Mesendoderm (in vitro differentiated cells): ENCODE measurements at regions not wholly inside any gene's neighbourhood (a gene's known extent, or its start where the extent isn't known, plus 50 kb on each side); places are given as distances from the start of the nearest gene placed in this dataset.
"Not testable (repeated sequence)": the region's sequence is repeated elsewhere in the genome, so short reads cannot be mapped to it uniquely, and the experiment has no call there.

ENCODE experiments used
- DNase-seq: peaks from one replicate; pipeline ENCODE4 v3.0.0; 2013
- H2AK5ac ChIP-seq: 2 replicates; pipeline ENCODE4 v1.6.1; 2013; ENCODE audit warnings: low read length, inconsistent platforms
- H2BK120ac ChIP-seq: 2 replicates; pipeline ENCODE4 v1.6.1; 2013; ENCODE audit warnings: low read depth, mild to moderate bottlenecking, low read length, moderate library complexity, mixed read lengths
- H2BK15ac ChIP-seq: replicated peaks from 2 replicates; pipeline ENCODE4 v1.6.1; 2013; ENCODE audit warnings: low read depth, mild to moderate bottlenecking, moderate library complexity
- H2BK5ac ChIP-seq: 2 replicates; pipeline ENCODE4 v1.6.1; 2013; ENCODE audit warnings: low read length, inconsistent platforms
- H3K18ac ChIP-seq: 2 replicates; pipeline ENCODE4 v1.6.1; 2013; ENCODE audit warnings: mild to moderate bottlenecking, low read length, mixed read lengths
- H3K23ac ChIP-seq: one replicate; pipeline ENCODE4 v1.6.1; 2013; ENCODE audit warnings: low read length
- H3K27ac ChIP-seq: 2 replicates; pipeline ENCODE4 v1.5.1; 2013; ENCODE audit warnings: low read depth, mild to moderate bottlenecking, inconsistent platforms, low read length, moderate library complexity
- H3K27me3 ChIP-seq: 2 replicates; pipeline ENCODE4 v1.6.1; 2013; ENCODE audit warnings: low read length, control low read depth, mild to moderate bottlenecking, inconsistent platforms; ENCODE audit not compliant: insufficient read depth, poor library complexity
- H3K36me3 ChIP-seq: 2 replicates; pipeline ENCODE4 v1.6.1; 2013; ENCODE audit warnings: low read length, inconsistent platforms; ENCODE audit not compliant: control insufficient read depth, insufficient read depth
- H3K4ac ChIP-seq: one replicate; pipeline ENCODE4 v1.6.1; 2013; ENCODE audit warnings: low read depth, mild to moderate bottlenecking, low read length, moderate library complexity
- H3K4me1 ChIP-seq: 2 replicates; pipeline ENCODE4 v1.6.1; 2013; ENCODE audit warnings: low read depth, low read length, inconsistent platforms; ENCODE audit not compliant: control insufficient read depth
- H3K4me2 ChIP-seq: 2 replicates; pipeline ENCODE4 v1.6.1; 2013; ENCODE audit warnings: low read length
- H3K4me3 ChIP-seq: 2 replicates; pipeline ENCODE4 v1.5.1; 2013; ENCODE audit warnings: mild to moderate bottlenecking, low read length
- H3K56ac ChIP-seq: one replicate; pipeline ENCODE4 v1.6.1; 2013; ENCODE audit warnings: low read length
- H3K79me1 ChIP-seq: 2 replicates; pipeline ENCODE4 v1.6.1; 2013; ENCODE audit warnings: low read length, inconsistent platforms
- H3K79me2 ChIP-seq: 2 replicates; pipeline ENCODE4 v1.6.1; 2013; ENCODE audit warnings: mild to moderate bottlenecking, low read length; ENCODE audit not compliant: control insufficient read depth, insufficient read depth
- H3K9ac ChIP-seq: 2 replicates; pipeline ENCODE4 v1.6.1; 2013; ENCODE audit warnings: low read length, inconsistent platforms
- H4K5ac ChIP-seq: one replicate; pipeline ENCODE4 v1.6.1; 2013; ENCODE audit warnings: low read length
- H4K8ac ChIP-seq: one replicate; pipeline ENCODE4 v1.6.1; 2013; ENCODE audit warnings: low read depth, mild to moderate bottlenecking, control low read depth, low read length, moderate library complexity
- WGBS: extraction: QIAGEN DNeasy Blood & Tissue Kit; methylation state at CpG from one replicate; pipeline ENCODE4 v1.1.7; 2013; ENCODE audit warnings: low lambda C conversion rate, missing lambda C conversion rate; ENCODE audit not compliant: insufficient coverage; ENCODE audit errors: extremely low coverage; 5-methylcytosine and 5-hydroxymethylcytosine counted together

GRCh38 chr17:20676656-20677055, 97.1 kb downstream of the CDRT15L2 start:
- not testable (repeated sequence) for H4K8ac ChIP-seq, H3K79me2 ChIP-seq, H2BK5ac ChIP-seq, H2BK120ac ChIP-seq, H3K9ac ChIP-seq, DNase-seq, H2AK5ac ChIP-seq, H3K56ac ChIP-seq, H3K4me1 ChIP-seq, H2BK15ac ChIP-seq, H3K27me3 ChIP-seq, H3K27ac ChIP-seq, H3K79me1 ChIP-seq, H3K4ac ChIP-seq, H4K5ac ChIP-seq, H3K4me3 ChIP-seq, H3K18ac ChIP-seq, H3K4me2 ChIP-seq, H3K23ac ChIP-seq, H3K36me3 ChIP-seq
- no CpG with 5 or more reads among the region's 1 CpG for WGBS

- not testable (repeated sequence) for H3K18ac ChIP-seq, H4K5ac ChIP-seq, H3K4me1 ChIP-seq, H3K9ac ChIP-seq, H3K4me2 ChIP-seq, H3K27me3 ChIP-seq, H2BK120ac ChIP-seq, H2BK5ac ChIP-seq, H3K23ac ChIP-seq, H3K4me3 ChIP-seq, H2AK5ac ChIP-seq, H3K36me3 ChIP-seq, H3K4ac ChIP-seq, H3K79me2 ChIP-seq, DNase-seq, H3K56ac ChIP-seq, H3K79me1 ChIP-seq, H4K8ac ChIP-seq, H3K27ac ChIP-seq, H2BK15ac ChIP-seq
- WGBS, result no CpG with 5 or more reads among the region's 8 CpGs
Measured at GRCh38 chr17:20677469-20677868, 97.9 kb downstream of the CDRT15L2 start.

GRCh38 chr17:20678424-20678823, 98.9 kb downstream of the CDRT15L2 start:
- not testable (repeated sequence) for DNase-seq, H2BK15ac ChIP-seq, H4K8ac ChIP-seq, H3K56ac ChIP-seq, H4K5ac ChIP-seq, H3K9ac ChIP-seq, H3K4me2 ChIP-seq, H3K36me3 ChIP-seq, H3K79me2 ChIP-seq, H2BK5ac ChIP-seq, H3K27ac ChIP-seq, H2BK120ac ChIP-seq, H3K4me1 ChIP-seq, H3K23ac ChIP-seq, H3K4ac ChIP-seq, H2AK5ac ChIP-seq, H3K27me3 ChIP-seq, H3K18ac ChIP-seq, H3K4me3 ChIP-seq, H3K79me1 ChIP-seq
- no CpG with 5 or more reads among the region's 5 CpGs for WGBS

- not testable (repeated sequence) for H2BK120ac ChIP-seq, H4K5ac ChIP-seq, H3K4me1 ChIP-seq, H3K27me3 ChIP-seq, H3K27ac ChIP-seq, H3K79me1 ChIP-seq, H2BK5ac ChIP-seq, H3K36me3 ChIP-seq, H4K8ac ChIP-seq, H3K23ac ChIP-seq, DNase-seq, H3K4me2 ChIP-seq, H3K9ac ChIP-seq, H3K18ac ChIP-seq, H2AK5ac ChIP-seq, H2BK15ac ChIP-seq, H3K4me3 ChIP-seq, H3K4ac ChIP-seq, H3K56ac ChIP-seq, H3K79me2 ChIP-seq
- no CpG with 5 or more reads among the region's 8 CpGs for WGBS
Measured at GRCh38 chr17:20681746-20682722, 102.5 kb downstream of the CDRT15L2 start.

- H3K4ac ChIP-seq, H3K79me2 ChIP-seq, H3K56ac ChIP-seq, H4K8ac ChIP-seq, H3K4me2 ChIP-seq, DNase-seq, H3K36me3 ChIP-seq, H2BK5ac ChIP-seq, H3K27ac ChIP-seq, H3K4me3 ChIP-seq, H3K79me1 ChIP-seq, H2BK15ac ChIP-seq, H3K18ac ChIP-seq, H2BK120ac ChIP-seq, H3K9ac ChIP-seq, H3K27me3 ChIP-seq, H4K5ac ChIP-seq, H3K23ac ChIP-seq, H3K4me1 ChIP-seq, H2AK5ac ChIP-seq: not testable (repeated sequence)
- WGBS, result no CpG with 5 or more reads among the region's 4 CpGs
Measured at GRCh38 chr17:20683651-20684229, 104.2 kb downstream of the CDRT15L2 start.
